ENCODE measurements at regions not wholly inside any gene's neighbourhood (a gene's known extent, or its start where the extent isn't known, plus 50 kb on each side); places are given as distances from the start of the nearest gene placed in this dataset.

DNA sequence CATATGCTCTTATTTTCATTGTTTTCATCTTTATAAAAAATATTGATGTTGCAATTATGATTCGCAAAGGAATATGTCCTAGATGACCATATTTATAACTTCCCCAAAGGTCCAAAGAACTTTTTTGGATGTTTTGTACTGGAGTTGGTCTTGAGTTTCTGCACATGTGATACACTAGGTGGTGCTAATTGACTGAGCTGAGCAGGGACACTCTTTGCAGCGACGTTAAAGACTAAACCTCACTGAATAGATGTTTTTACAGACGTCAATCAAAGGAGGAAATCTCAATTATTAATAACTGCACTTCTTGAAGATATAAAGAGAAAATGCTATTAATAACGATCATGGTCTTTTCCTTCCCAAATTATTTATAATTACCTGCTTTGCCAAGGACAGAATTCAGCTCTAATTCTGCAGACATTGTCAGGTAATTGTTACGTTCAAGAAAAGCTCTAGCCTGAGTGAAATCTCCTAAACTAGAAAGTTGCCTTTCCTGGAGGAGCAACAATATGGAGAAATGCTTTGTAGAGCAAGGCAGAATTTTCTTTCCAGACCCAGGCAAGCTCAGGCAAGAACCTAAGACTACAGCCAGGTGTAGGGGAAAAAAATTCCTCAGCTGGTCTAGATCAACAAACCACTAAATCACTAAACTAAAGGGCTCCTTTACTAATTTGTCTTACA lies 119.3 kb upstream of the RBBP8 start:
- TF ChIP-seq, protein P1, sequence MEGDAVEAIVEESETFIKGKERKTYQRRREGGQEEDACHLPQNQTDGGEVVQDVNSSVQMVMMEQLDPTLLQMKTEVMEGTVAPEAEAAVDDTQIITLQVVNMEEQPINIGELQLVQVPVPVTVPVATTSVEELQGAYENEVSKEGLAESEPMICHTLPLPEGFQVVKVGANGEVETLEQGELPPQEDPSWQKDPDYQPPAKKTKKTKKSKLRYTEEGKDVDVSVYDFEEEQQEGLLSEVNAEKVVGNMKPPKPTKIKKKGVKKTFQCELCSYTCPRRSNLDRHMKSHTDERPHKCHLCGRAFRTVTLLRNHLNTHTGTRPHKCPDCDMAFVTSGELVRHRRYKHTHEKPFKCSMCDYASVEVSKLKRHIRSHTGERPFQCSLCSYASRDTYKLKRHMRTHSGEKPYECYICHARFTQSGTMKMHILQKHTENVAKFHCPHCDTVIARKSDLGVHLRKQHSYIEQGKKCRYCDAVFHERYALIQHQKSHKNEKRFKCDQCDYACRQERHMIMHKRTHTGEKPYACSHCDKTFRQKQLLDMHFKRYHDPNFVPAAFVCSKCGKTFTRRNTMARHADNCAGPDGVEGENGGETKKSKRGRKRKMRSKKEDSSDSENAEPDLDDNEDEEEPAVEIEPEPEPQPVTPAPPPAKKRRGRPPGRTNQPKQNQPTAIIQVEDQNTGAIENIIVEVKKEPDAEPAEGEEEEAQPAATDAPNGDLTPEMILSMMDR (conservative IDR thresholded peaks at IDR 0.05; ENCODE audit: low read depth, low read length), result peak; percentile 85
- no peak for TF ChIP-seq EZH2 (IDR thresholded peaks at IDR 0.05; ENCODE audit: borderline replicate concordance, low read depth, low read length, poor library complexity, severe bottlenecking)
